GM18873 (cell line): ENCODE measurements at regions not wholly inside any gene's neighbourhood (a gene's known extent, or its start where the extent isn't known, plus 50 kb on each side); places are given as distances from the start of the nearest gene placed in this dataset.

Source experiments
- ATAC-seq: cut with Tn5 transposase; IDR thresholded peaks from one replicate; pipeline ENCODE4 v1.9.1; 2021; ENCODE audit warnings: mild to moderate bottlenecking, moderate library complexity, moderate number of reproducible peaks; ENCODE audit not compliant: unreplicated experiment, low FRiP score

DNA sequence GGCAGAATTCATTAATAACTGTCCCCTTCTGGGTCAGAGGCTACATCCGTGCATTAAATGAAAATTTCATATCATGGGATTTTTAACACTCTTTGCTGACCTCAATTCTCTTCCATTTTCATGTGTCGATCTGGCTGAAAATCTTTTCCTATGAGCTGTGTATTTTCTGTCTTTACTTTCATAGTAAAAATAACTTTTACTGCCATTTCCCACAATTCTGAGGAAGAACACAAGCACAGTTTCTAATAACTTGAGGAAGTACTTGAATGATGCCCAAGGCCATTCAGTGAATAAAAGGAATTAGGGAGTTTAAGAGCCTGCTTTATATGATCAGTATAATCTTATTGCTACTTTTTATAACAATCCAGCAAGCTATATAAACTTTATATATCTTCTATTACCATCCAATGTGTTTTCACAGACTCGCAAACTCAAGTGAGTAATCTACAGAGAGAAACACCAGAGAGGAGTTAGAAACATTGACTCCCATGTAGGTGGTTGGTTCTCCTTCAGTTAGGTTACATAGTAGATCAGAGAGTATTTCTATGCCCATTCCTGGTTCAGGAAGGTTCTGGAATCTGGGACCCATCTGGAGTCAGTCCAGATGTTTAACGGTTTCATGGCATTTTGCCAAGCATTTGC is 340.0 kb downstream of the FBXO15 start:
- ATAC-seq = no peak

DNA sequence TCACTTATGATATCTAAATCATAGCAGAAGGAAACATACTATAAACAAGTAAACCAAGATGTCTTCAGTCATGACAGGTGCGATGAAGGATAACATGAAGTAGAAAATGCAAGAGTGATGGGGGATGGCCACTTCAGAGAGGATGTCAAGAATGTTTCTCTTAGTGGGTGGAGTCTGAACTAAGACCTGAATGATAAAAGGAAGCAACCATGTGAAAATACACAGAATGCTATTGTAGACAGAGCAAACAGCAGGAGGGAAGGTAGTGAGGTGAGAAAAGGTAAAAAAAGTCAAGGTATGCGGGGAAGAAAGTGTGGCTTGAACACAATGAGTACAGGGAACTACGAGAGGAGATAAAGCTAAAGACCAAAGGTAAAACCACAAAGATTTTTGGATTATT is 341.6 kb downstream of the FBXO15 start:
- ATAC-seq = no peak

DNA sequence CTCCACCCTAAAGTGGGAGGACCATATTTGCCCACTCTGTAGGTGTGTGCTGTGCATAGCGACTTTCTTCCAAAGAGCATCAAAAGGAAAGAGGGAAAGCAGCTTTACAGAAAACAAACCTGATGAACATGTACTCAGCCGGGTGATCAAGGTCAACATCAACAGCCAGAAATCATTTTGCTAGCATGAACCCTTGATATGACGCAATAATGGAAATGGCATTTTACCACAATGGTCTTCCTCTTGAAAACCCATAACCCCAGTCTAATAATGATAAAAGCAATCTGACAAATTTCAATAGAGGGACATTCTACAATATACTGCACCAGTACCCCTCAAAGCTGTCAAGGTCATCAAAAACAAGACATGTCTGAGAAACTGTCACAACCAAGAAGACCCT is 350.2 kb downstream of the FBXO15 start:
- ATAC-seq = no peak

DNA sequence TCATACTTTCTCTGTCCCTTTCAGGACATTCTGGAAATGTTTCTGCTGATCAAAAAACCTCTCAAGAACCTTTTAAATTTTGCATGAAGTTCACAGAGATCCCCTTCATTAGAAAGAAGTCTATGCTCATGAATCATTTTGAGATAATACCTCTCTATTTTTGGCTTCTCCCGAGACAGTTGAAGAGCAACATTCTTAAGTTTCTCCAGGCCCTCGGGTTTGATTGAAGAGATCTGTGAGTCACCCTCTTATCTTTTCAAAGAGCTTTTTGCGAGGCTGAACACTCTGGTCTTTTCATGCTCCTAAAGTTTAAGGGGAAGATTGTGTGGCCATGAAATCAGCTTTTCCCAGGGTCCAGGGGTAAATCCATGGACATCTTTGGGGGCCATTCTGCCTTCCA is 354.2 kb downstream of the FBXO15 start:
- ATAC-seq = no peak

DNA sequence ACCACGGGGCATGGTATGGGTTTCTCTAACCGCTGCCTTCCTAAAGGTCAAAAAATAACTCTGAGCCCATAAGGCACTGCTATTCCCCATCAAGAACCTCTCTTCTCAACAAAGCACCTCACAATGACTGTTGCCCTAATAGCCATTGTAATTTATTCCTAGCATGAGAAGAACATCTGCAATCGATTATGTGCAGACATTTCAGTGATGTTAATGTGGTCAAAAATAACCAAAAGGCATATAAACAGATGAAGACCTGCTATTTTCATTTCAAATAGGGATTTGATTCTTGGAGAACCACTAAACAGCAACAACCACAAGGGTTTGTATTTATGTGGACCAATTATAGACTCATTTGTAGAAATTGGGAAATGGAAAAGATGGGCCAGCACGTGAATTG is 356.6 kb downstream of the FBXO15 start:
- ATAC-seq = no peak

DNA sequence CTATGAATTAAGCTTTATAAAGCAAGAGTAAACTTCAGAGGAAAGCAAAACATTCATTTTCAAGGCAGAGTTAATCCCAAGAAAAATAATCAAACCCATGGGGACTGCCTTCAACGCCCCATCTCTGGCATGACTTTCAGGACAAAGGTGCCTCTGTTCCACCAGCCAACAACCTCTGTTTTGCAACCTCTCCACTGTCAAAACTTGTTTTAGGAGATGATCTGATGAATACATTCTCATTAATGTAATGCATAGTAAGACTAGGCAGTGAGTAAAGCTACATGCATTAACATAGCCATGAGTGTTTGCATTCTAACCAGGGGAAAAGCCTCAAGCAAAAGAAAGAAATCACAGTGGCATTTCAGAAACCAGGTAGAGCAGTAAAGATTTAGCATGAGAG is 357.0 kb downstream of the FBXO15 start:
- ATAC-seq = no peak

DNA sequence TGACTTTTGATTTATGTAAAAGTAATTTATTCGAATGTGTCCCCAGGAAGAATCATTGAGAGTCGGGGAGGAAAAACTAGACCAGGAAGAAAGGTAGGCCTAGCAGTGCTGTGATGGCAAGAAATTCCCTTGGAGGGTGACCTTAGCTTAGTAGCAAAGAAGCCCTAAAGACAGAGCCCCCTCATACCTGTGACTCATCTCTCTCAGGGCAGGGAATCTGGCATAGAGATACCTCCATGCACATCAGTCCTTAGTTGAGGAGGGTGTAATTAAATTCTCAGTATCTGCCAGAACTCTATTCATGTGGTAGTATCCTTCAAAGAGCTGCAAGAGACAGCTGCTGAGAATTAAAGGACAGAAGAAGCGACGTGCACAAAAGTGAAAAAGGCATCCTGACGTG is 360.3 kb downstream of the FBXO15 start:
- no peak for ATAC-seq

DNA sequence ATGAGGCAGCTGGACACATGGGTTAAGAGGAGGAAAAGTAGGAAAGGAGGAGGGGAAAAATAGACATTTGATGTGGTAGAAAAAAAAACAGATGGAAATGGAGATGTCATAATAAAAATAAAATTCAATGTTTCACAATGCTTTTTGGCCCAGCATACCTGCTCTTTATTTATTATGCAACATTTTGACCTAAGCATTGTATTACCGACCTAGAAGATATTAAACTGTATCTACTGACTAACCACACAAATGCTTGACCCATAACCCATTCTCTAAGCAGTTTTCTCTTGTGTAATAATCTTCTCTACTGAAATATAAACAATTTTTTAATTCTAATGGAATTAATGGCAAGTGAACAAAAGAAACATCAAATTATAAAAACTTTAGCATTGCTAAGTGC is 362.3 kb downstream of the FBXO15 start:
- no peak for ATAC-seq

DNA sequence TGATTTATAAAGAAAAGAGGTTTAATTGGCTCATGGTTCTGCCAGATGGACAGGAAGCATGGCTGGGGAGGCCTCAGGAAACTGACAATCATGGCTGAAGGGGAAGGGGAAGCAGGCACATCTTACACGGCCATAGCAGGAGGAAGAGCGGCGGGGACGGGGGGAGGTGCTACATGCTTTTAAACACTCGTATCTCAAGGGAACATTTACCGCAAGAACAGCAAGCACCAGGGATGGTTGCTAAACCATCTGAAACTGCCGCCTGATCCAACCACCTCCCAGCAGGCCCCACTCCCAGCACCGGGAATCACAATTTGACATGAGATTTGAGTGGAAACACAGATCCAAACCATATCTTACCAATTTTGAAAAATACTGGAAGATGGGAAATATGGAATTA is 362.8 kb downstream of the FBXO15 start:
- no peak for ATAC-seq

DNA sequence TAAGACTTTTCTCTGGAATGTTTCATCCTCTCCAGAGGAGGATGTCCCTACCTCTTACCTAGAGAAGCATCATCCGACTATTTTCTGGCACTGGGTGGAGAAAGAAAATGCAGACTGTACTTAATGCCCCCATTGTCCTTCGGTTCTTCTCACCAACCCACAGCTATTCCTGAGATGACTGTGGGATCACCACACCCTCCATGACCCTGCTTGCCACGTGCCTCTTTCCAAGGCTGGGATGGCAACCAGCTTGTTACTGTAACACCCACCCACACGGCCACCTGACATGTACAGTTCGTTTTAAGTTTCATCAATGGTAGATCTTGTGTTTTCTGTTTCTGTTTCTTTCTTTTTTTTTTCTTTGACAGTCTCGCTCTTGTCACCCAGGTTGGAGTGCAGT is 365.2 kb downstream of the FBXO15 start:
- ATAC-seq = no peak

DNA sequence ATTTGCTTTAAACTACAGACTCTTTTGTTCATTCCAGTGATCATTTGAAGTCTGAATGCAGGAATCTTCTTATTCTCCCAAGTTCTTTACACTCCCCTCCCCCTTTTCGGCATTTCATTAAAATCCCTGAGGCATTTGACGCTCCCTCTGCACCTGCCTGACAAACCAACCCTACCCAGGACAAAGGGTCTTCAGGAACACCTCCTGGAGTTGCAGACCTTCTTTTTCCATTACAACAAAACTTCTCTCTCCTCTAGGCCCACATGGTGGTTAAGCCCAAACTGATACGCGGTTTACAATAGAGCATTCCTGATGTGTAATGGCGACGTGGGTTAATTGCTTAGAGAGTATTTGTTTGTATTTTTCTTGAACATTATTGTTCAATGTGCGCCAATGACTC is 367.4 kb downstream of the FBXO15 start:
- ATAC-seq = no peak

DNA sequence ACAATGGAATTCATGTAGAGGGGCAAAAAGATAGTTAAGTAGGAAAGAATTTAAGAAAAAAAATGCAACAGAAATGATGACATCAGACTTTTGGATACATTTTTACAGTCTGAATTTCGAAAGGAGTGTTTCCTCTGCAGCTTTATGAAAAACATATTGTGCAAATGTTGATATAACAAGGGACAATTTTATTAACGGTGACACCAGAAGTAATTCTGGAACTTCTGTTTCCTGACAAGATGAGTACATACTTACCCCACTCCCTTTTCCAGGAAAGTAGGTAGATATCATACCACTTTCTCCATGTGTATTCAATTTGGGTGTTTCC is 369.6 kb downstream of the FBXO15 start:
- no peak for ATAC-seq

DNA sequence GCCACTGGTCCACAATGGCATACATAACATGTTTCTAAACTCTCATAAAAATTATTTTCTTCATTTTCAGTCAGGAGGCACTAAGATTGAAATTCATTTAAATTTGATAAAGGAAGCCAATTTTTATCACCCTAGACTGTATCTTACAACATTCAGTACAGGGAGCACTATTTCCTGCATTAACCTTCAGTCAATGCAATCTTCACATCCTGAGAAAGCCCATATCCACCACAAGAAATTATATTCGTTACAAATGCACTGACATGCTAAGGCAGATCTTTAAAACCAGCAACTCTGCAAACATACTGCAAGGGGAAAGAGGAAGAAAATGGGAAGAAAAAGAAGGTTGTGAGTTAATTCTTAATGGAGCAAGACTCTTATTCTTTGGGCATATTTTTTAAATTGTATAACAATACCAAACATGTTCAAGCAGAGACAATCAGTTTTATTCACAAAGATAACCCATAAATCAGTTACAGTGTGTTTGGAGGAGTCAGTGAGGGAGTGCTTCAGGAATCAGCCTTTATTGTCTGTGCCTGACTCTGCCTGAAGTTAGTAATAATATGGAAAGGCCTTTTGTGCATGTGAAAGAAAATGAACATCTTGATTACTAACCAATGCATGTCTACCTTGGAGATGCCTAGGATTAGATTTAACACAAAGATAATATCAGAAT is 370.1 kb downstream of the FBXO15 start:
- no peak for ATAC-seq

DNA sequence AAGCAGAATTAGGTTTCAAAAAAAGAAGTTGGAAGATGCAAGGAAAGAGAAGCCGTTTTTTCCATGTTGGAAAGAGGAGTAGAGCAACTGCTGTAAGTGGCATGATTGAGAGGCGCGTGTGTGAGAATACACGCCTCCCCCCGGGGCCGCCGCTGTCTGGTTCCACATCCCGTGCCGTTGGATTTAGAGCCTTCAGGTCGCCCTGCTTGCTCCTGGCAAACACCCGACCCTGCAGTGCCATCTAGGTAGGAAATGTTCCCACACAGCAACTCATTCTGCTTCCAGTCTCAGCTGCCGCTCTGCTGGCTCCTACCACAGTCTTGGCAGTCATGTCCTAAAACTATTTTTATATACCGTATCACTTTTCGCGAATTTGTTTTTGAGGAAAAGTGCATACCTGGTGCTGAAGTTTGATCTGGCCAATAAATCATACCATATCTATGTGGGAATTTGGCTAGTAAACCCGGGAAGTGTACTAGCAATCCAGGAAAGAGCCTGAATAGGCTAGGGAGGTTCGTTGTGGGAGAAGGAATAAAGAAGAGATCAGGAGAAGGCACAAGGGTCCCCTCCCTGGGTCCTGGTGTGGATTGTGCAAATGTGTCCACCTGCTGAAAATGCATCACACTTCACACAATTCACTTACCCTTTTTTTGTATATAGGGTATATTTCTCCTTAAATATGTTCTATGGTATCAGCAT is 372.7 kb downstream of the FBXO15 start:
- no peak for ATAC-seq

DNA sequence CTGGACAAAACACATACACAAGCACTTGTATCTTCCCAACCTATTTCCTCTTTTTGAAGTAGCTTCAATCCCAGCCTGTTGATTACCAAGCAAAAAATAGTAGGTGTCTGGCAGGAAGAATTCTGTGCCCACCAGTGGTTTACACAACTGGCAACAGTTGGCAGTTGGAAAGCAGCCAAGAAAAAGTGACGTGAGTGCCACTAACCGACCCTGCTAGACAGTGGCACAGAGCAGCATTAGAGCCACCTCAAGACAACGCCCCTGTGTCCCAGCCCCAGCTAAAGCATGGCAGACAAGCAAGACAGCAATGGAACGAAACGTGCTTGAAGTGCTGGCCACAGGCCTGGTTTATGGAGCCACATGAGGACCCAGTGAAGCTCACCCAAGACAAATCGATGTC is 379.6 kb downstream of the FBXO15 start:
- no peak for ATAC-seq

DNA sequence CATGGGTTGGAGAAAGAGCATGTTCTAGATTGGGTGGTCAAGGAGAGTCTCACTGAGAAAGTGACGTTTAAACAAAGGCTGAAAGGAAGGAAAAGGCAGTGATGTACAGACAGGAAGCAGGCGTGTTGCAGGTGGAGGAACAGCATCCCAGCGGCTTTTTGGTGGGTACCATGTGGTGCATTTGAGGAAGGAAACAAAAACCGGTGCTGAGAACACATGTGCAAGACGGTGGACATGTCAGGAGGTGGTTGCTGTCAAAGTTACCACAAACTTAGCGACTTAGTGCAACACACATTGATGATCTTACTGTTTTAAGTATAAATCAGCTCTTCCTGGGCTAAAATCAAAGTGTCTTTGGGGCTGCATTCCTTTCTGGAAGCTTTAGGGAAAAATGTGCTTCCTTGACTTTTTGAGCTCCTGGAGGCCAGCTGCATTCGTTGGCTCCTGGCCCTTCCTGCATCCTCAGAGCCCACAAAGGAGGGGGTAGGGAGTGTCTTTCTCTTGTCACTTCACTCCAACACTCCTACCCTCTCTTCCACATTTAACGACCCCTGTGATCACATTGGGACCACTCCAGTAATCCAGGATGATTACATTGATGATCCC is 380.6 kb downstream of the FBXO15 start:
- no peak for ATAC-seq

DNA sequence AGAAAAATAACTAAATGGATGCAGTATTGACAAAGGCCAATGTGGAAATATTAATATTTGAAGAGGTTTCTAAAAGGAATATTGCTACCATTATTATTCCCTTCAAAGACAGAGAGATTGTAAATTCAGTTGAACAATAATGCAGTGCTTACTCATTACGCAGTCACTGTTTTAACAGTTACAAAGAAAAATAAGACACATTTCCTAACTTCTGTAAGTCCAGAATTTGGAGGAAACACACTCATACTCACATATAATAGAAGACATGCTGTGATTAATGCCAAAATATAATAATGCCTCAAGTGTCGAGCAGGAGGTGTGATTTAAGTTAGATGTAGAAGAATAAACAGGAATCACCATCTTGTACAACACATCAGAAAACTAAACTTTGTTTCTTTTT is 389.2 kb downstream of the FBXO15 start:
- no peak for ATAC-seq

DNA sequence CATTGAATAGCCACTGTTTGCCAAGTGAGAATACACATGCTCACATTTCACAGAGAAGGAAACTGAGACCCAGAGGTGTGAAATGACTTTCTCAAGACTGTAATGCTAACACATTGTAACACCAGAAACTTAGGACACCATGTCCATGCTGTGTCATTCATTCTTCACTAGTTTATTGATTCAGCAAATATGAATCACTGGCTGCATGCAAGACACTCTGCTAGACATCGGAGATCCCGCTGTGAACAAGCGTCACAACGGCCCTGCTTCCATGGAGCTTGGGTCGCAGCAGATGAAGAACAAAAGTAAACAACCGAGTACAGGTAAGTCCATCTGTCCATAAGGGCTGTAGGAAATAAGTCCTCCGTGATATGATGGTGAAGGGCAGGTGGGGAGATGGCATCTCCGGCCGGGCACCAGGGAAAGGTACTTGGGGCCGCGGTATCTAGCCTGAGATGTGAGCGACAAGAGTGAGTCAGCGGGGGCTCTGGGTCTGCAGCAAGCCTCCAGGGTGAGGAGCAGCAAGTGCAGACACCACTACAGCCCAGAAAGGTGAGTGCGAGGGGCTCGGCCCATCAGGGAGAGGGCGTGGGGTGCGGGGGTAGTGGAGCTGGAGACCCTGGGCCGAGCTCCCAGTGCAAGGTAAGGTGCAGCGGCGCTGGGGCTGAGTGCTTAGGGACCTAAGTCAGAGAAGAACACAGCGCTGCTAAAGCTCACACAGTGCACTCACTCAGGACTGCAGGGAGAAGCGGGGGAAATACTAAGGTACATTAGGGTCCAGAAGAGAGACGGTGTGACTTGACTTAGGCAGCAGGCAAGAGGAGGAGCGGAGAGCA is 391.2 kb downstream of the FBXO15 start:
- ATAC-seq = no peak

DNA sequence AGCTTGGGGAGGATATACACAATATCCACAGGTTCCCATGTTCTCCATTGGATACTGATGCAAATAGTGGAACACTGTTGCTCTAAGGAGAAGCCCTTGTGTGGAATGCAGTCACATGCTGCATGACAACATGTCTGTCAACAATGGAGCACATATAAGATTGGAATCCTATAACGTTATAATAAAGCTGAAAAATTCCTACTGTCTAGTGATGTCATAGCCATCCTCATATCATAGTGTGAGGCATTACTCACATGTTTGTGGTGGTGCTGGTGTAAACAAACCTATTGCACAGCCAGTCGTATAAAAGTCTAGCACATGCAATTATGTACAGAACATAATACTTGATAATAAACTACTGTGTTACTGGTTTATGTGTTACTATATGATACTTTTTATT is 394.7 kb downstream of the FBXO15 start:
- no peak for ATAC-seq

DNA sequence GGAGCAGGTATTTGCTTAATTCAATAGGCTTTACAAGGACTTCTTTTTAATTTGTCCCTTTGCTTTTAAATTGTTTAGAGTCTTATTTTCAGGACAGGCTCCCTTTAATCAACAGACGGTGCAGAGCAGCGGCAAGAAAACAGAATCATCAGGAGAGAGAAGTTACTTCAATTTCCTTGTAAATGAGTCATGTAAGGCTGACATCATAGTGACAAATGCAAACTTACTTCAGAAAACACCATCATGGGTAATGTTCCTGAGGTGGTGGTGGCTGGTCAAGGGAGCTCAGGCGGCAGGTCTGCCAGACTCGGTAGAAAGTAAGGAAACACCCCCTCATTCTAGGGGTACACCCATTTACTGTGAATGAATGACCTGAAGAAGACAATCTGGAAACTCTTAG is 395.1 kb downstream of the FBXO15 start:
- ATAC-seq = no peak

DNA sequence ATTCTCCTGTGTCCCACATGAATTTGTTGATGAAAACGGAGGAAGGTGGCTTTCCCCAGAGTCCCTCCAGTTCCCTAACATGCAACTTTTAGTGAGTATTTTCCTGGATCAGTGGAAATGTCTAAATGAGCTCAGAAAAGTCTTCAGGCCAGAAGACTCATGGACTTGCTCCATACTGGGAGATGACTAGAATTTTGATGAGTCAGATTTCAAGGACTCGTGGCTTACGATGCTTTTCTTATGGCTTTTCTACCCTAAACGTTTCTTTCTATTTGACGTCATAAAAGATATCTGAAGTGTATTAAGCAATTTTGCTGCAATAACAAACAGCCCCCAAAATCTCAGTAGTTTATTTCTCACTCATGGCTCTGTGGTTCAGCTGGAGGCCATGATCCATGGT is 397.6 kb downstream of the FBXO15 start:
- no peak for ATAC-seq
